NCI-H1694 (cell line): ENCODE measurements at regions not wholly inside any gene's neighbourhood (a gene's known extent, or its start where the extent isn't known, plus 50 kb on each side); places are given as distances from the start of the nearest gene placed in this dataset.
"Not testable (repeated sequence)": the region's sequence is repeated elsewhere in the genome, so short reads cannot be mapped to it uniquely, and the experiment has no call there.

Source experiments
- DNase-seq: peaks from one replicate; lab custom pipeline; 2025; lab: John Stamatoyannopoulos, UW

GRCh38 chr6:12516070-12516469, 200.5 kb upstream of the PHACTR1 start:
- no peak for DNase-seq

GRCh38 chr6:12522347-12522746, 194.2 kb upstream of the PHACTR1 start:
- DNase-seq = no peak

- no peak for DNase-seq
Observed at GRCh38 chr6:12523726-12524125, 192.8 kb upstream of the PHACTR1 start.

GRCh38 chr6:12525276-12525675, 191.3 kb upstream of the PHACTR1 start:
- DNase-seq = no peak

GRCh38 chr6:12527339-12527738, 189.2 kb upstream of the PHACTR1 start:
- no peak for DNase-seq

- DNase-seq = no peak
Observed at GRCh38 chr6:12528136-12528535, 188.4 kb upstream of the PHACTR1 start.

GRCh38 chr6:12528581-12529363, 187.8 kb upstream of the PHACTR1 start:
- no peak for DNase-seq

GRCh38 chr6:12529364-12530019, 187.1 kb upstream of the PHACTR1 start:
- no peak for DNase-seq

- no peak for DNase-seq
Observed at GRCh38 chr6:12530345-12530744, 186.2 kb upstream of the PHACTR1 start.

- no peak for DNase-seq
Observed at GRCh38 chr6:12533586-12533985, 183.0 kb upstream of the PHACTR1 start.

- DNase-seq = no peak
Observed at GRCh38 chr6:12534069-12534853, 182.3 kb upstream of the PHACTR1 start.

GRCh38 chr6:12535586-12536314, 180.8 kb upstream of the PHACTR1 start:
- no peak for DNase-seq

- DNase-seq = no peak
Observed at GRCh38 chr6:12536416-12536815, 180.2 kb upstream of the PHACTR1 start.

GRCh38 chr6:12537389-12537788, 179.2 kb upstream of the PHACTR1 start:
- DNase-seq = no peak

- no peak for DNase-seq
Observed at GRCh38 chr6:12538881-12539357, 177.6 kb upstream of the PHACTR1 start.

- DNase-seq = not testable (repeated sequence)
Observed at GRCh38 chr6:12542319-12543115, 174.1 kb upstream of the PHACTR1 start.

GRCh38 chr6:12543953-12544352, 172.6 kb upstream of the PHACTR1 start:
- DNase-seq = no peak

- no peak for DNase-seq
Observed at GRCh38 chr6:12544821-12545565, 171.6 kb upstream of the PHACTR1 start.

GRCh38 chr6:12545619-12546409, 170.8 kb upstream of the PHACTR1 start:
- no peak for DNase-seq
